HG03108 (cell line): ENCODE measurements at regions not wholly inside any gene's neighbourhood (a gene's known extent, or its start where the extent isn't known, plus 50 kb on each side); places are given as distances from the start of the nearest gene placed in this dataset.
"Not testable (repeated sequence)": the region's sequence is repeated elsewhere in the genome, so short reads cannot be mapped to it uniquely, and the experiment has no call there.

ENCODE experiments used
- ATAC-seq: cut with Tn5 transposase; IDR thresholded peaks from one replicate; pipeline ENCODE4 v1.9.1; 2021; ENCODE audit warnings: moderate library complexity; ENCODE audit not compliant: unreplicated experiment

- no peak for ATAC-seq
Measured at GRCh38 chr14:30214461-30215090, 286.9 kb upstream of the PRKD1 start.

GRCh38 chr14:30218907-30219306 lies 291.3 kb upstream of the PRKD1 start:
- no peak for ATAC-seq

- ATAC-seq: no peak
Measured at GRCh38 chr14:30221546-30221945, 293.9 kb upstream of the PRKD1 start.

GRCh38 chr14:30223385-30223785 lies 295.7 kb upstream of the PRKD1 start:
- ATAC-seq: no peak

- no peak for ATAC-seq
Measured at GRCh38 chr14:30223966-30224365, 296.3 kb upstream of the PRKD1 start.

GRCh38 chr14:30225176-30225575 lies 297.5 kb upstream of the PRKD1 start:
- ATAC-seq: no peak

GRCh38 chr14:30227436-30227835 lies 299.8 kb upstream of the PRKD1 start:
- ATAC-seq: no peak

- no peak for ATAC-seq
Measured at GRCh38 chr14:30227876-30228275, 300.2 kb upstream of the PRKD1 start.

GRCh38 chr14:30230719-30231118 lies 303.1 kb upstream of the PRKD1 start:
- no peak for ATAC-seq

GRCh38 chr14:30234966-30235365 lies 307.3 kb upstream of the PRKD1 start:
- ATAC-seq: no peak

- no peak for ATAC-seq
Measured at GRCh38 chr14:30235485-30235884, 307.8 kb upstream of the PRKD1 start.

- no peak for ATAC-seq
Measured at GRCh38 chr14:30238936-30239335, 311.3 kb upstream of the PRKD1 start.

GRCh38 chr14:30240018-30240417 lies 312.4 kb upstream of the PRKD1 start:
- no peak for ATAC-seq

GRCh38 chr14:30240685-30241084 lies 313.0 kb upstream of the PRKD1 start:
- no peak for ATAC-seq

GRCh38 chr14:30242744-30243143 lies 315.1 kb upstream of the PRKD1 start:
- ATAC-seq: no peak

GRCh38 chr14:30243207-30243606 lies 315.6 kb upstream of the PRKD1 start:
- no peak for ATAC-seq

GRCh38 chr14:30243805-30244204 lies 315.2 kb upstream of the G2E3 start:
- no peak for ATAC-seq

GRCh38 chr14:30244348-30244747 lies 314.6 kb upstream of the G2E3 start:
- not testable (repeated sequence) for ATAC-seq

GRCh38 chr14:30251017-30251416 lies 307.9 kb upstream of the G2E3 start:
- no peak for ATAC-seq

- ATAC-seq: no peak
Measured at GRCh38 chr14:30251557-30252100, 307.3 kb upstream of the G2E3 start.

- no peak for ATAC-seq
Measured at GRCh38 chr14:30252151-30252550, 306.8 kb upstream of the G2E3 start.

- ATAC-seq: no peak
Measured at GRCh38 chr14:30252783-30253674, 305.9 kb upstream of the G2E3 start.
